NCI-H460 (cell line): ENCODE measurements at regions not wholly inside any gene's neighbourhood (a gene's known extent, or its start where the extent isn't known, plus 50 kb on each side); places are given as distances from the start of the nearest gene placed in this dataset.

Source experiments
- DNase-seq: peaks from one replicate; pipeline ENCODE4 v3.0.0-alpha.2; 2016; ENCODE audit warnings: low read depth; ENCODE audit errors: extremely low read depth

DNA sequence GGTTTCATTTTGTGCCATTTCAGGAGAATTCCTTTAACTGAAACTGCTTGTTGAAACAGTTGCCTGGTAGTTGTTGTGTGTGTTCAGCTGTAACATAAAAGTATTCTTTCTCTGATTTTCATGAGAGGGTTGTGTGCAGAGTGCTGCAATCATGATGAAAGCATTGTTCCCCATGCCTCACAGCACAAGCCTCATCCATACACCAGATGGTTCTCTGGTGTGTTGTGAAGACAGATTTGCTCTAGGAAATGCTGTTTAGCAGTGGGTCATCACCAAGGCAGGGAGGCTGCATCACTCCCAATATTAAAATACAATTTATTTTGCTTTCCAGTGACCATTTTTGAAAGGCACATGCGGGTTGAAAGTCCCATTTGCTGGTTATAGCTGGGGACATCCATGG lies 404.4 kb downstream of the AACS start:
- no peak for DNase-seq

DNA sequence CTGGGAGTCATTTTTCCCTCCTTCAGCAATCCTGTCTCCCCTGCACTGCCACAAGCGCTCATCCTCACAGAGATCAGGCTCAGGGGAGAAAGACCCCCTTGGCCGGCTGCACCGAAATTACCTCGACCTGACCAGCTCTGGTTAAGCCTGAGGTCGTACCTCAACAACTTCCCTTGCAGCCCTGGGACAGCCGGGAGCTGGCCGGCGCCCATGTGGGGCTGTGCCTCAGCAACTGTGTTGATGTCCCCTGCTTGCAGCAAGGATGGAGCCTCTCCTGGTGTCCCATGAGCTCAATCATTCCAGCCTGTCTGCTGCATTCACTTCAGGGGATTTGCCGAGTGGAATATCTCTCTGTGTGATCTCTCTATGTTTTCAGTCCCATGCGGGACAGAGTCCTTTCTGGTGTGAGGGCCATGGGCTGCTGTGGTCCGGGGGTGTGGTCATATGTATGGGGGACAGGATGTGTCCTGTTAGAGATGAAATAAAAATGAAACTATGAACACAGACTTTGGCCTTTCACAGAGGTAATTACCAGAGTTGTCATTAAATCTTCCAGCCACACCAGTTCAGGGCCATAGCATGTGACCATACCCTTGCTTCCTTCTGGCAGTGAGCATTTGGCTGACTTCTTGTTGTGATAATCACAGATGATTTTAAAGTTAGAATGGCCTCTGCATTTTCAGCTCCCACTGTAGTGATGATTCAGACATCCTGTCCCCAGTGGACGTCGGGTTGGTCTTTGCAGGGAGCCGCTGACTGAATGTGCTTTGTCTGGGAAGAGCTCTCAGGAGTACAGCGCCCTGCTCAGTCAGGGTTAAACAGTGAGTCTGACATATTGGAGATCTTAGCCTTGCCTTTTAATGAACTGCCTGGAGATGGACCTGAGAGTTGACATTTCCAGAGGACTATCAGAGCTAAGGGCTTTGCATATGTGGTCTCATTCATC lies 405.9 kb downstream of the AACS start:
- no peak for DNase-seq

DNA sequence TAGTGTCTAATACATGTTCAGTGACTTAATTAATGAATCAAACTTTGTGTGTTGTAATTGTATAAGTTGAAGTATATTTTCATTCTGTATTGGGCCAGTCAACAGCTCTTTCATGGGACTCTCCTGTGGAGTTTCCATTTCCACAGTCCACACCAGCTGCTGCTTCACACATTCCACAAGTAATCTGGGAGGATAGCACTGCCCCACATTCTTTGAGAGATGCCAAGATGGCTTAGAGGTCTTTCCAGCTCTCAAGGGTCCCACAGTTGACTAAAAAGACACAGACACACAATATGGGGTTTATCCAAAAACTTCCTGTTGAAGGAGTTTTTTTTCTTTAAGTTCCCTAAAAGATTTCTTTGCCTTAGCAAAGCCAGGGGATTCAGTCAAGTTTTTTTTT lies 408.3 kb downstream of the AACS start:
- no peak for DNase-seq

DNA sequence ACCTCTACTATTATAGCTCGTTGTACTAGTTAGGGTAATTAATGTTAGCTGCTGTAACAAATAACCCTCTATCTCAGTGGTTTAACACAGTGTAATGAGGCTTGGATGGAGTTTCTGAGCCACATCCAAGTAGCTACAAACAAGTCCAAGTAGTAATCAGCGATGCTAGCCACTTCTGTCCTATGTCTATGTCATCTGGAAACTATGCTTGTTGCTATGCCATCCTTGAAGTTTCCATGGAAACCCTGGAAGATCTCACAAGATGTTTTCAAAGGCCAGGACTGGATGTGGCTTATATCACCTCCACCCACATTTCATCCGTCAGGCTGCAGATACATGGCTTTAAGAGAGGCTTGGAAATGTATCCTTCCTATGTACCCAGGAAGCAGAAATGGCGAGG lies 422.1 kb downstream of the AACS start:
- DNase-seq, result no peak

DNA sequence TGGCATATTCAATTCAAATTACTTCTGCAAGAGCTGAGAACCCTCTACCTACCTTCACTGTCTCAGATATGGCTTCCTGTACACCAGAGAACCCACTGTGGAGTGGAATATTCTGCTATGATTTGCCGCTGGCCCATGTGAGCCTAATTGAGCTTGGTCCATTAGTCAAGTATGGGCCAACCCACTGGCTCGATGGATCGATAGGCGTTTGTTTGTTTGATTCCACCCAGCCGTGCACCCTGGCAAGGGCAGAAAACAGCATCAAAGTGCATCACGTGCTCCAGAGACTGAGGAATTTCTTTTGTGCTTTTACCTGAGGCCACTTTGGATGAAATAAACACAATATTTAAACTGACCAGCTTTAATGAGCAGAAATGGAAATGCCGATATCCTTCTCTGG lies 426.3 kb downstream of the AACS start:
- DNase-seq, result no peak

DNA sequence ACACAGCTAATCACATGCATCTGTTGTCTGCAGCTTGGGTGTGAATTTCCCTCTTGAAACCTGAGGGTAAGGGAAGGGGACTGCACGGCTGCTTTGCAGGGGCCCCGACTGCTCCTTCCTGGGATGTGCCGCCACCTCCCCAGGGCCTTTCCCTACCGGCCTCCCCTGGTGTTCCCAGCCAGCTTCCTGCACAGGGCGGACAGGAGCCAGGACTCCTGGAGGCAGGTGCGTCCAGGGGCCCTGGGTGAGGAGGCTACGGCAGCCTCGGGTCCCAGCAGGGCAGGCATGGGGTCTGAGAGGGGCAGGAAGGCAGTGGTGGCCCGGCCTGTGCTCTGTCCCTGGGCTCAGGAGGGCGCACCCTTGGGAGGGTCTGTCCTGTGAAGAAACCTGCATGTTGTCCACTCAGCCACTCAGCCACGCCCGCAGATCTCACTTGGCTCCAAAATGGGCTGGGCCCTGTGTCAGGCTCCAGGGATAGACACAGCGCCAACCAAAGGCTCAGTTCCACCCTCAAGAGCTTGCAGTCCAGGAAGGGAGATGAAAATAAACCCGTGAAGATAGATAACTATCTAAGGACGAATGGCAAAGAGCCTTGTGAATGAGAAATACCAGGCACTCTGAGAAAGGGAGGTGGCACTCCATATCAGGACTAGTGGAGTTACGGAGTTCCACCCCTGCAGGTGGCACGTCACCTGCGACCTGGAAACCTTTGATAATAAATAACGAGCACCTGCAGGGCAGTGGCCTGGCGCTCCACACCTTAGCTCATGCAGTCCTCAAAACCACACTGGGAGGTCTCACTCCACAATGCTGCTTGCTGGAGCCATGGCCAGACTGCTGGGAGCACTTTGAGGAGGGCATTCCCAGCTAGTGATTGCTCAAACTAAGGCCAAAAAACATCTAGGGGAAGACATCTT lies 427.4 kb downstream of the AACS start:
- no peak for DNase-seq

DNA sequence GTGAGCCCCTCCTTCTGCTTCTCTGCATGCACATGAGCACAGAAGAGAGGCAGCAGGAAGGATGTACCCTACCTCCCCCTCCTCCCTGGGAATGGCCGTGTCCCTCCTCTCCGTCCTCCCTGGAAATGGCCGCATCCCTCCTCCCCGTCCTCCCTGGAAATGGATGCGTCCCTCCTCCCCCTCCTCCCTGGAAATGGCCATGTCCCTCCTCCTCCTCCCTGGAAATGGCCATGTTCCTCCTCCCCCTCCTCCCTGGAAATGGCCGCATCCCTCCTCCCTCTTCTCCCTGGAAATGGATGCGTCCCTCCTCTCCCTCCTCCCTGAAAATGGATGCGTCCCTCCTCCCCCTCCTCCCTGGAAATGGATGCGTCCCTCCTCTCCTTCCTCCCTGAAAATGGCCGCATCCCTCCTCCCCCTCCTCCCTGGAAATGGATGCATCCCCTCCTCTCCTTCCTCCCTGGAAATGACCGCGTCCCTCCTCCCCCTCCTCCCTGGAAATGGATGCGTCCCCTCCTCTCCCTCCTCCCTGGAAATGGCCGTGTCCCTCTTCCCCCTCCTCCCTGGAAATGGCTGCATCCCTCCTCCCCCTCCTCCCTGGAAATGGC lies 428.6 kb downstream of the AACS start:
- DNase-seq, result no peak

DNA sequence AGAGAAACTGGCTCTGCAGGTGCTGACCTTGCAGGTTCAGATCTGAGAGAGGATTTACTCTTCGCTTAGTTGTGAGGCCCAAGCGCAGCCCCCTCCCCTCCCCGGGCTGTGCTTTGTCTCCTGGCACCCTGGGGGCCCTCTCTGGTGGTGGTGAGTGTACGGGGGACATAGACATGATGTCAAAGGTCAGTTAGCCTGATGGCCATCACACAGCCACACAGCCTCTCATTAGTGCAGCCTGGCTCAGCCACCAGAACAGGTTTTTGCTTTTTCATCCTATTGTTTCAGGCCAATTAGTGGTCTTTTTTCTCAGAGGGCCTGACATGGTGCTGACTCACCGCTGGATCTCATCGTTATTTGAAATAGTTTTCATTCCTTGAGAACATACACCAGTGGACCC lies 437.9 kb downstream of the AACS start:
- no peak for DNase-seq

DNA sequence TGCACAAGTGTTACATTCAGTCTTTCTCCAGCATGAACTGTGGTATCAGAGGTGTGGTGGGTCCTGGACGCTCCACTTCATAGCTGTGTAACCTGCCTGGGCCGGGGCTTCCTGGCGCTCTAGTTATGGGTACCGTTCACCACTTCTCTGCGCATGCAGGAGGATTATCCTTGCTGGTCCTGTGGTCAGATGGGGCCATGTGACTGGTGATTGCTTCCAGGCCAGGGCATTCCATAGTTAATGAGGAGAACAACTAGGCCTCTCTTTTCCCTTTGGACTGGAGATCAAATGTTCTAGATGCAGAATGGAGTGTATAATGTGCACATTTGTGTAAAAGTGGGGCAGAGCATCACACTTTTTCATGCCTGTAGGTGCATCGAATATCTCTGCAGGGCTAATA lies 444.0 kb downstream of the AACS start:
- no peak for DNase-seq

DNA sequence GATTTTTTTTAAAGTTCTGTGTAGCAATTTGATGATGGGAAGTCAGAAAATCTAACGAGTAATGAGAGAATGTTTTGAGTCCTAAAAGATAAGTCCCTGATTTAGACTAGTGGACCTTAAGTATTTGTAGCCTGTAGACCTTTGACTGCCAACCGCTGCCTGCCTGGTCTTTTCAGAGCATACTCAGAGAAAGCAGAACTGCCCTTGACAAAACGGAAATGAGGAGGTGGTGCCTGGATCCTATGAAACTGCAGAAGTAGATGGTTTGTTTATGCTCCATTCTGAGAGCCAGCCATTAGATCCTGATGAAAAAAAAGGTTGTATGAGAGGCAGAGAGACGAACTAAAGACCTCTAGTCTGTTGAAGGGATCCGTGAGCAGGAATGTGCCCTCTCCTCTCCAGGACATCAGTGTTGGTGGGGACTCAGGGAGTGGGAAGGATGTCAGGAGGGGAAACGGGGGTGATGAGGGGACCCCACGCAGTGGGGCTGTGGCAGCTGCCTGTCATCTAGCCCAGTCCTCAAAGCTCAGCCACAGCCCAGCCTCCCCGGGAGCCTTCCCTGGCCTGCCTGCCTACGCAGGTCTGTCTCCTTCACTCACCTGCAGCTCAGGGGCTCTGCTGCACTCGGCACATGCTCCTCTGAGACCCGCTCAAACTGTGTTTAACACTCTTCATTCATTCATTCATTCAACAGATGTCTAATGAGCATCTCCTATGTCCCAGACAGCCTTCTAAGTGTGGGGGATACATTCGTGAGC lies 447.5 kb downstream of the AACS start:
- no peak for DNase-seq

DNA sequence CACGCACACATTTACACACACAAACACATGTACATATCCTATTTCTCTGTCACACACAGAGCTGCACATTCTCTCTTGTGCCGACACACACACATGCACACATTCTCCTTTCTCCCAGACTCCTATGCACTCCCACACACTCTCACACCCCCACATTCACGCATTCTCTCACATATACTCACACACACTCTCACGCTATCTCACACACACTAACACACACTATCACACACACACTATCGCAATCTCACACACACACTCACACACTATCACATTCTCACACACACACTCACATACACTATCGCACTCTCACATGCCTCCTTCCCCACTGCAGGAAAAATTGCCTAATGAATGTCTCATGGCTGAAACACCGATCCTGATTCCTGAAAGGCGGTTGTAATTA lies 450.7 kb downstream of the AACS start:
- no peak for DNase-seq

DNA sequence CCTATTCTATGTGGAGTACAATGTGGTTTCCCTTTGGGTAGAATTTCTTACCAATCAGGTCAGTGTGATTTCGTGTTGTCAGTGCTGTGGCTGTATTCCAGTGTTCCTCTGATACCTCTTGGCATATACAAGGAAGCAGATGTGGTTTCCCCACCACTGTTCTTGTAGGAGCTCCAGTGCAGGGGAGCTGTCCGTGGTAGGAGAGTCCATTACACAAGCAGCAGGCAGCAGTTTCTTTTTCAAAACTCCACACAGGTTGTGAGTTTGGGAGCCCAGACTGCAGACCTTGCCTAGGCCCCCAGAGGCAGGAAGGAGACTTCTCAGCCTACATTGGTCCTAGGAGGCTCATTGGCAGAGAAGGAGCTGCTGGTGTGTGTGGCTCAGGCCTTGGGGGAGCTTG lies 452.8 kb downstream of the AACS start:
- no peak for DNase-seq

DNA sequence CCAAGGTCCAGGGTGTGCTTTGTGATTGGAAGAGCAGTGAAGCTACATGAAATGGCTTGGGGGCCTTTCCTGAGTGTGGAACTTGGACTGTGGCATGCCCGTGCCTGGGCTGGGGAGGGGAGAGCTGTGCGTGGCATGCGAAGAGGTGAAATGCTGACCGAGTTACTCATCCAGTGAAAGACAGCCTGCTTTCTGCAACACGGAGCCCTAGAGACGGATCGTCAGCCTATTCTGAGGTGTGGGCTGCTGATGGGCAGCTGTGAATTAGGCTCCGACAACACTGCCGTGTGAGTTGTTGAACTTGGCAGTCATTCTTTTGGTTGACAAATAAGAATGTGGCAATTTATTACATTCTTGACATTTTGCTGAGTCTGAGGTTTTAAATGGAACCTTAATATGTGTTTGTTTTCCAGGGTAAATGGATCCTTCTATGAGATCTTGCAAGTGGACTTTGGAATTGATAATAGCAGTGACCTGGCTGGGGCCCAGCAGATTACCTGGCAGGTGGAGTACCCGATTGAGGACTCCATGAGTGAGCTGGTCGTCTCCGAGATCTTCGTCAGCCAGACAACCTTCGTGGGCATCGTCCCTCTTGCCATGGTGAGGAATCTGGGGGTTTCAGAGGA lies 453.9 kb downstream of the AACS start:
- no peak for DNase-seq

DNA sequence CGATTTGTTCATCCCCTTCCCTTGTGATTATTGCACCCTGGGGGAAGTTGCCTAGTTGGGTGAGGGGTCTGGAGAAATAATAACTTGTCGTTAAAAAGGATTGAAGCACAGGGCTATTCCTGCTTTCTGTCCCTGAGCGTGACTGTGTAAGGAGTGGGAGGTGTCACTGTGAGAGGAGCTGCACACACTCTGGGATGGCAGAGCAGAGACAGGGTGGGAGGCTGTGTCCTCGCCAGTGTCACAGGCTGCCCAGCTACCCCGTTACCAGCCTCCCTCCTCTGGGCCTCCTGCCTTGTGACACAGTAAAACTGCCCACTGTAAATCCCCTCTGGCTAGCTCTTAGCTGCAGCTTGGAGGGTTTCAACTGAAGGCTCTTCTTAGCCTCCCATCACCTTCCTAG lies 460.6 kb downstream of the AACS start:
- DNase-seq, result no peak

DNA sequence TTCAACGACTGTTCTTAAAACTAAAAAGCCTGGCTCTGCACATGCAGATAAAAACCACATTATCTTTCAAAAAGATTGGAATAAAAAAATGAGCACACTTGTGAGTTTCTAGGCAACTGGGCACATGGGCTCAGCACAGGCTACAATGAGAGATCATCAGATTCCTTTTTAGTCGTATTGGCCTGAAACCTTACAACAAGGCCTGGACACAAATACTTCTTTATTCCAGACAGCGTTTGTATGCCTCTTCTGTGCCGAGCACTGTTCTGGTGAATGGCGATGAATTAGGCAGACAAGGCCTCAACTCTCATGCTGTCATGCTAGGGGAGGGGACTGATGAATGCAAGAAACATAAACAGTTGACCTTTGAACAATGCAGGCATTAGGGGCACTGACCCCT lies 463.0 kb downstream of the AACS start:
- no peak for DNase-seq

DNA sequence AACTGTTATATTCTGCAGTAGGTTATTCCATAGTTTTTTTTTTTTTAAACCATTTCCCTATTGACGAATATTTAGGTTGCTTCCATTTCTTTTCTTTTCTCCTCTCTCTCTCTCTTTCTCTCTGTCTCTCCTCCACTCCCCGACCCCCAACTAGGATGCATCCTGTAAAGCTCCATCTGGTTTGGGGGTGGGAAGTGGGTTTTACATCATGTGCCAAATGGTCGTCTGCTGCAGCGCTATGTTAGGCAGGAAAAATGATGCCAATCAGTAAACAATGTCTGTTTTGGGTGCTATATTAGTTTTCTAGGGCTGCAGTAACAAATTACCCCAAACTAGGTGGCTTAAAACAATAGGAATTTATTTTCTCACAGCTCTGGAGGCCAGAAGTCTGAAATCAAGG lies 465.0 kb downstream of the AACS start:
- no peak for DNase-seq

DNA sequence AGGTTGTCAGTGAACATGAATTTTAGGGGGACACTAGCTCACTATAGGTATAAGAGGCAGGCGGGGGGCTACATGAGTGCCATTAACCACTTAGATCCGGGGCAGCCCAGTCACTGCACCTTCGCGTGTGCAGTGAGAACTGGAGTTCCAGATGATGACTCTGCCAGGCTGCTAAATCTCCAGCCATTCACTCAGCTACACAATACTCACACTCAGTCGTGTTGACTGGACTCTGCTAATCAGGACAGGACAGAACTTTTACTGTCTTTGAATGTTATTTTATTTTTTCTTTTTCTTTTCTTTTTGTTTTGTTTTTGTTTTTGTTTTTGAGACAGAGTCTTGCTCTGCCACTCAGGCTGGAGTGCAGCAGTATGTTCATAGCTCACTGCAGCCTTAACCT lies 465.6 kb downstream of the AACS start:
- DNase-seq, result no peak

DNA sequence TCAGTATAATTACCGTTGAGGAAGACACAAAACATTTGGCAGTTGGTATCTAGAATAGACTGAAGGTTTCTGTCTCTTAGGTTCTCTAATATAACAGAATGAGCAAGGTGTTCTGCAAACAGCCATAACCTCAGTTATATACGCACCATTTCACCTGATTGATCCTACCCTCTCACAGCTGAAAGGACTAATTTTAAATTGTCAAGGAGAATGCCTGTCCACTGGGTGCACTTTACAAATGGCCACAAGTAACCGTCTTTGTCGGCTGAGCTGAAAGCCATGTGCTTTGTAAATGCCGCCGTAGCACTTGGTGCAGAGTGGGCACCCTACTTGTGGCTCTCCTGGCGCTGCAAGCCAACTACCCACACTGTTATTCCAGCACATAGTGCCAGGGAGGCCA lies 466.3 kb downstream of the AACS start:
- no peak for DNase-seq

DNA sequence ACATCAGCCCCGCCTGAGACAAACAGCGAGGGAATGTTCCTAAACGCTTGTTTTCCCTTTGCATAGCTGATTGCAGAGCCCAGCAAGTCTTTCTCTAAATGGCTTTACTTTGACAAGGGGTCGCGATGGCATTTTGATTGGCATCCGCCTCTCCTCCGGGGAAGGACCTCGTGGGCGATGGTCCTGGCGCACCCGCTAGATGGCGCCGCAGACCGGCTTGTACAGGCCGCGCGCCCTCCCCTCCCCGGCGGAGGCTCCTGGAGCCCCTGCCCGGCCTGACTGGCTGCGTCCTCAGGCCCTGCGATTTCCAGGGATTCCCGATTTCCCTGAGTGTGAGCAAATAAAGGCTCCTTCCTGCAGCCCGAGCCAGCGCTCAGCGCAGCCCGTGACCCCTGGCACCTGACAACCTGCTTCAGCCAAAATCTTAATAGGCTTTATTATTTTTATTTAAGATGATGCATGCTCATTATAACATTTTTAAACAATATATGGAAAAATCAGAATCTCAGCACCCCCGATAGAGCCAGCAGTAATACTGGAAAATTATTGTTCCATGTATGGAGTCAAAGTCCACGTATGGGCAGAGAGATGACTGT lies 468.3 kb downstream of the AACS start:
- DNase-seq, result peak; percentile 18
